HG02763 (cell line): ENCODE measurements at regions not wholly inside any gene's neighbourhood (a gene's known extent, or its start where the extent isn't known, plus 50 kb on each side); places are given as distances from the start of the nearest gene placed in this dataset.

Source experiments
- ATAC-seq: cut with Tn5 transposase; IDR thresholded peaks from one replicate; pipeline ENCODE4 v1.9.1; 2021; ENCODE audit warnings: mild to moderate bottlenecking, moderate library complexity; ENCODE audit not compliant: unreplicated experiment

- no peak for ATAC-seq
Observed at GRCh38 chr7:18401757-18402156, 93.8 kb upstream of the HDAC9 start.

- no peak for ATAC-seq
Observed at GRCh38 chr7:18402488-18403183, 92.9 kb upstream of the HDAC9 start.

GRCh38 chr7:18405726-18406125 is 89.8 kb upstream of the HDAC9 start:
- no peak for ATAC-seq

GRCh38 chr7:18407385-18407784 is 88.2 kb upstream of the HDAC9 start:
- no peak for ATAC-seq

- ATAC-seq: no peak
Observed at GRCh38 chr7:18408461-18408860, 87.1 kb upstream of the HDAC9 start.

- no peak for ATAC-seq
Observed at GRCh38 chr7:18408868-18409267, 86.7 kb upstream of the HDAC9 start.

GRCh38 chr7:18413447-18413846 is 82.1 kb upstream of the HDAC9 start:
- no peak for ATAC-seq

- no peak for ATAC-seq
Observed at GRCh38 chr7:18414885-18415284, 80.7 kb upstream of the HDAC9 start.

- ATAC-seq: no peak
Observed at GRCh38 chr7:18416988-18417387, 78.6 kb upstream of the HDAC9 start.

- ATAC-seq: no peak
Observed at GRCh38 chr7:18419456-18419855, 76.1 kb upstream of the HDAC9 start.

GRCh38 chr7:18420108-18420507 is 75.4 kb upstream of the HDAC9 start:
- no peak for ATAC-seq

- no peak for ATAC-seq
Observed at GRCh38 chr7:18420748-18421147, 74.8 kb upstream of the HDAC9 start.

GRCh38 chr7:18421297-18422002 is 74.1 kb upstream of the HDAC9 start:
- no peak for ATAC-seq

GRCh38 chr7:18425227-18425626 is 70.3 kb upstream of the HDAC9 start:
- no peak for ATAC-seq

- ATAC-seq: no peak
Observed at GRCh38 chr7:18425838-18426445, 69.6 kb upstream of the HDAC9 start.

GRCh38 chr7:18426564-18427226 is 68.9 kb upstream of the HDAC9 start:
- ATAC-seq: no peak

- ATAC-seq: no peak
Observed at GRCh38 chr7:18429547-18429946, 66.0 kb upstream of the HDAC9 start.

- ATAC-seq: no peak
Observed at GRCh38 chr7:18430810-18431209, 64.7 kb upstream of the HDAC9 start.

GRCh38 chr7:18434171-18434570 is 61.4 kb upstream of the HDAC9 start:
- no peak for ATAC-seq

- no peak for ATAC-seq
Observed at GRCh38 chr7:18437101-18437500, 58.4 kb upstream of the HDAC9 start.

- no peak for ATAC-seq
Observed at GRCh38 chr7:18440934-18441333, 54.6 kb upstream of the HDAC9 start.

GRCh38 chr7:18444826-18445225 is 50.7 kb upstream of the HDAC9 start:
- no peak for ATAC-seq
